ENCODE measurements at regions not wholly inside any gene's neighbourhood (a gene's known extent, or its start where the extent isn't known, plus 50 kb on each side); places are given as distances from the start of the nearest gene placed in this dataset.

DNA sequence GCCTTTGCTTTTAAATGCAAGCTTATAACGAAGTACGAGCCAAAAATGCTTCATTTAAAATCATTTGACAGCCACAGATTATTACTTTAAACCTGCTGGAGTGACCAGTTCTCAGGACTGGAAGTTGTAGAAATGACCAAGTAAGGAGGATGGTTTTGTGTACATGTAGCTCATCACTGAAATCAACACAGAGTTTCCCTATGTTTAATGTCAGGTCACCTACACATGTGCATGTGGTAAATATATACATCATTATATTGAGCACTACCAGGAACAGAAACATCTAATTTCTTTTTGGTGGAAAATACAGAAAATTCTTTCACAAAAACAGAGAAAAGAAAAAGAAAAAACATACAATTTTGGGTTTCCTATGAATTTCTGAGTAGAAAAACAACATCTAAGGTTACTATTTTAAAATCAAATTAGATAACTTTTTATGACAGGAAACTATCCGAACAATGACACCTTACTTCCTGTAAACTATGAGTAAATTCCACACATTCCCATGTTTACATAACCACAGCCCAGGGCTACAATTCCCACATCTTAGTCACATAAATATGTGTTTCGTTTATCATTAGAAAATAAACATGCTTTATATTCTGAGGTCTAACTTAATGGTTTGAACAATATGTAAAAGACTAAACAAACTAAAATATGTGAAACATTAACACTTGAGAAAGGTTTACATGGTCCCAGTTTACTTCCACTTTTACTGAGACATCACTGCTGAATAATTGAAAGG lies 73.6 kb downstream of the ZNF281 start:
- TF ChIP-seq, protein P1, sequence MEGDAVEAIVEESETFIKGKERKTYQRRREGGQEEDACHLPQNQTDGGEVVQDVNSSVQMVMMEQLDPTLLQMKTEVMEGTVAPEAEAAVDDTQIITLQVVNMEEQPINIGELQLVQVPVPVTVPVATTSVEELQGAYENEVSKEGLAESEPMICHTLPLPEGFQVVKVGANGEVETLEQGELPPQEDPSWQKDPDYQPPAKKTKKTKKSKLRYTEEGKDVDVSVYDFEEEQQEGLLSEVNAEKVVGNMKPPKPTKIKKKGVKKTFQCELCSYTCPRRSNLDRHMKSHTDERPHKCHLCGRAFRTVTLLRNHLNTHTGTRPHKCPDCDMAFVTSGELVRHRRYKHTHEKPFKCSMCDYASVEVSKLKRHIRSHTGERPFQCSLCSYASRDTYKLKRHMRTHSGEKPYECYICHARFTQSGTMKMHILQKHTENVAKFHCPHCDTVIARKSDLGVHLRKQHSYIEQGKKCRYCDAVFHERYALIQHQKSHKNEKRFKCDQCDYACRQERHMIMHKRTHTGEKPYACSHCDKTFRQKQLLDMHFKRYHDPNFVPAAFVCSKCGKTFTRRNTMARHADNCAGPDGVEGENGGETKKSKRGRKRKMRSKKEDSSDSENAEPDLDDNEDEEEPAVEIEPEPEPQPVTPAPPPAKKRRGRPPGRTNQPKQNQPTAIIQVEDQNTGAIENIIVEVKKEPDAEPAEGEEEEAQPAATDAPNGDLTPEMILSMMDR (IDR thresholded peaks at IDR 0.05), result no peak
- TF ChIP-seq POLR2A (IDR thresholded peaks at IDR 0.05), result no peak

Data from Peyer's patch (tissue), 4 donors.